Astrocyte (in vitro differentiated cells and primary cell): ENCODE measurements at regions not wholly inside any gene's neighbourhood (a gene's known extent, or its start where the extent isn't known, plus 50 kb on each side); places are given as distances from the start of the nearest gene placed in this dataset.
A peak's percentile ranks its signal among the peaks of the same experiment; 100 is the strongest.

Experiments
- DNase-seq: peaks from one replicate; pipeline ENCODE4 v3.0.0-alpha.2; 2010; ENCODE audit warnings: low read depth
- FAIRE-seq: peaks from 2 replicates; lab custom pipeline; 2011; peaks lifted over from hg19 to GRCh38; lab: Jason Lieb, UNC
- H2AFZ ChIP-seq: 2 replicates; pipeline ENCODE4 v1.6.0; 2012; ENCODE audit warnings: low read depth, low read length, inconsistent platforms
- H3K27ac ChIP-seq: 2 replicates; pipeline ENCODE4 v1.5.1; 2011; ENCODE audit warnings: low read depth, low read length, inconsistent platforms
- H3K27me3 ChIP-seq: 2 replicates; pipeline ENCODE4 v1.6.0; 2011; ENCODE audit warnings: low read length, inconsistent platforms; ENCODE audit not compliant: insufficient read depth
- H3K36me3 ChIP-seq: 2 replicates; pipeline ENCODE4 v1.5.1; 2011; ENCODE audit warnings: low read length, inconsistent platforms; ENCODE audit not compliant: insufficient read depth
- H3K4me1 ChIP-seq: 2 replicates; pipeline ENCODE4 v1.5.1; 2011; ENCODE audit warnings: low read length, inconsistent platforms; ENCODE audit not compliant: insufficient read depth
- H3K4me2 ChIP-seq: 2 replicates; pipeline ENCODE4 v1.6.0; 2012; ENCODE audit warnings: low read length, inconsistent platforms
- H3K4me3 ChIP-seq: 2 replicates; pipeline ENCODE4 v1.5.1; 2011; ENCODE audit warnings: low read depth, mild to moderate bottlenecking, low read length, inconsistent platforms; ENCODE audit not compliant: insufficient read depth
- H3K79me2 ChIP-seq: 2 replicates; pipeline ENCODE4 v1.6.0; 2012; ENCODE audit warnings: mild to moderate bottlenecking, low read length, inconsistent platforms; ENCODE audit not compliant: insufficient read depth
- H3K9ac ChIP-seq: 2 replicates; pipeline ENCODE4 v1.6.0; 2012; ENCODE audit warnings: mild to moderate bottlenecking, low read length, inconsistent platforms
- H3K9me3 ChIP-seq: 2 replicates; pipeline ENCODE4 v1.5.1; 2012; ENCODE audit warnings: low read depth, mild to moderate bottlenecking, low read length, inconsistent platforms; ENCODE audit not compliant: insufficient read depth
- H4K20me1 ChIP-seq: 2 replicates; pipeline ENCODE4 v1.6.0; 2012; ENCODE audit warnings: low read length, inconsistent platforms; ENCODE audit not compliant: insufficient read depth
- H3K27ac Mint-ChIP-seq: one replicate; pipeline ENCODE4 v1.8.0; 2021; ENCODE audit warnings: mild to moderate bottlenecking, mixed read lengths; ENCODE audit not compliant: unreplicated experiment
- H3K27me3 Mint-ChIP-seq: one replicate; pipeline ENCODE4 v1.8.0; 2021; ENCODE audit warnings: low read depth, mixed read lengths; ENCODE audit not compliant: unreplicated experiment
- H3K36me3 Mint-ChIP-seq: one replicate; pipeline ENCODE4 v1.8.0; 2021; ENCODE audit warnings: low read depth, mixed read lengths; ENCODE audit not compliant: unreplicated experiment
- H3K4me1 Mint-ChIP-seq: one replicate; pipeline ENCODE4 v1.8.0; 2021; ENCODE audit warnings: low read depth, mixed read lengths; ENCODE audit not compliant: unreplicated experiment
- H3K4me3 Mint-ChIP-seq: one replicate; pipeline ENCODE4 v1.8.0; 2021; ENCODE audit warnings: mild to moderate bottlenecking, moderate library complexity, mixed read lengths; ENCODE audit not compliant: unreplicated experiment
- H3K9me3 Mint-ChIP-seq: one replicate; pipeline ENCODE4 v1.8.0; 2021; ENCODE audit warnings: mild to moderate bottlenecking, mixed read lengths; ENCODE audit not compliant: unreplicated experiment
- CTCF ChIP-seq: IDR thresholded peaks from 2 replicates; pipeline ENCODE4 v1.5.1; 2011; ENCODE audit warnings: low read depth, mild to moderate bottlenecking, inconsistent platforms, low read length, moderate library complexity; ENCODE audit not compliant: insufficient read depth
- EZH2 ChIP-seq: IDR thresholded peaks from 2 replicates; pipeline ENCODE4 v1.6.1; 2012; ENCODE audit warnings: mild to moderate bottlenecking, low read length, inconsistent platforms; ENCODE audit not compliant: insufficient read depth

DNA sequence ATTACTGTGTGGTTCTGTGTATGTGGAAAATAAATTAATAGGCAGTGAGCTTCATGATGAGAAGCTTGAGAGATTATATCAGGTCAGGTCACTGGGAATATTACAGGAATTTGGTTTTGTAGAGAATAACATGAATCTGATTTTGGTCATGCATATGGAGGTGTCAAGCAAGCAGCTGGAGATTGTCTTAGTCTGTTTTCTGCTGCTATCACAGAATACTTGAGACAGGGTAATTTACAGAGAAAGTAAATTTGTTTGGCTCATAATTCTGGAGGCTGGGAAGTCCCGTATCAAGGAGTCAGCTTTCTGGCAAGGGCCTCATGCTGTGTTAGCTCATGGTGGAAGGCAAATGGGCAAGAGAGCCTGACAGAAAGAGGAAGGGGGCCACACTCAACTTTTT, 120.7 kb upstream of the FAM3C start:
- H3K79me2 ChIP-seq, result no peaks in the 10 kb centered on the region
- Mint-ChIP-seq H3K9me3 (peaks cover 3% of the 10 kb centered on the region), H3K36me3 (peaks cover 2% of the 10 kb centered on the region), H3K4me3 (no peak overlapping the region), H3K27me3 (no peaks in the 10 kb centered on the region), H3K27ac (no peak overlapping the region), H3K4me1 (peaks cover 7% of the 10 kb centered on the region)
- no peaks in the 10 kb centered on the region for H3K4me1 ChIP-seq
- no peaks in the 10 kb centered on the region for H4K20me1 ChIP-seq
- DNase-seq, result no peak
- no peaks in the 10 kb centered on the region for H3K36me3 ChIP-seq
- no peak for FAIRE-seq
- H3K4me3 ChIP-seq, result no peak overlapping the region
- no peak overlapping the region for H2AFZ ChIP-seq
- no peak overlapping the region for H3K27ac ChIP-seq
- no peaks in the 10 kb centered on the region for H3K27me3 ChIP-seq
- no peak overlapping the region for H3K9ac ChIP-seq
- no peak for TF ChIP-seq CTCF
- no peak for TF ChIP-seq EZH2
- no peak overlapping the region for H3K4me2 ChIP-seq
- no peaks in the 10 kb centered on the region for H3K9me3 ChIP-seq

DNA sequence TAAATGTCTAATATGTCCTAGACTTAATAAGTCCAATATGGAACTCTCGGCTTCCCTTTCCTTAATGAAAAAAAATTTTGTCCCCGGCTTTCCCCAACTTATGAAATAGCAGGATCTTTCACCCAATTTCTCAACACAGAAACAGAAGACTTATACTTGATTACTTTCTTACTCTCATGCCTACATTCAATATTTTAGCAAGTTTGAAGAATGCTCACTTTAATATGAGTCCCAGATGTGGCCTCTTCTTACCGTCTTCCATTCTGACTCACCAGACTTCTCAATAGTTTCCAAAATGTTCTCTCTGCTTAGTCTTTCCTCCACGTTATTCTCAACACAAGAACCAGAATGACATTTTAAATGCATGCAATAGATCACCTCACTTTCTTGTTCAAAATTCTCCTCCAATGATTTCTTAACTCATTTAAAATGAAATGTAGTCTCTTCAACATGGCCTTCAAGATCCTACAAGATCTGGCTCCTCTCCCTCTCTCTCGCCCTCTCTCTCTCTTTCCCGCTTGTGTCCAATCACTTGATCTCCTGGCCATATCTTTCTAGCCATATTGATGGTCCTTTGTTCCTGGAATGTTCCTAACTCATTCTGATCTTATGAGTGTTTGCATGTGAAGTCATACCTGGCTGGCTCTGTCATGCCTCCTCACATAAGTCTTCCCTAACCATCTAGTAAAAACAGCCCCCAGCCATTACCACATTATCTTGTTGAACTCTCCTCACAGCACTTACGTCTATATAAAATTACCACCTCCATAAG, 119.7 kb upstream of the FAM3C start:
- H3K4me3 Mint-ChIP-seq, result no peak overlapping the region
- no peak overlapping the region for H2AFZ ChIP-seq
- peaks cover 7% of the 10 kb centered on the region for H3K4me1 Mint-ChIP-seq
- no peak overlapping the region for H3K4me2 ChIP-seq
- no peaks in the 10 kb centered on the region for H3K4me1 ChIP-seq
- FAIRE-seq, result peak; percentile 45
- DNase-seq, result no peak
- H3K27ac ChIP-seq, result no peak overlapping the region
- H3K9ac ChIP-seq, result no peak overlapping the region
- no peaks in the 10 kb centered on the region for H3K36me3 ChIP-seq
- no peaks in the 10 kb centered on the region for H3K79me2 ChIP-seq
- peaks cover 4% of the 10 kb centered on the region for H3K9me3 ChIP-seq
- H3K9me3 Mint-ChIP-seq, result peaks cover 8% of the 10 kb centered on the region
- H3K27ac Mint-ChIP-seq, result no peak overlapping the region
- no peaks in the 10 kb centered on the region for H3K27me3 Mint-ChIP-seq
- H3K4me3 ChIP-seq, result no peak overlapping the region
- no peak for TF ChIP-seq CTCF
- no peak for TF ChIP-seq EZH2
- H3K27me3 ChIP-seq, result no peaks in the 10 kb centered on the region
- H3K36me3 Mint-ChIP-seq, result peaks cover 2% of the 10 kb centered on the region
- H4K20me1 ChIP-seq, result no peaks in the 10 kb centered on the region

DNA sequence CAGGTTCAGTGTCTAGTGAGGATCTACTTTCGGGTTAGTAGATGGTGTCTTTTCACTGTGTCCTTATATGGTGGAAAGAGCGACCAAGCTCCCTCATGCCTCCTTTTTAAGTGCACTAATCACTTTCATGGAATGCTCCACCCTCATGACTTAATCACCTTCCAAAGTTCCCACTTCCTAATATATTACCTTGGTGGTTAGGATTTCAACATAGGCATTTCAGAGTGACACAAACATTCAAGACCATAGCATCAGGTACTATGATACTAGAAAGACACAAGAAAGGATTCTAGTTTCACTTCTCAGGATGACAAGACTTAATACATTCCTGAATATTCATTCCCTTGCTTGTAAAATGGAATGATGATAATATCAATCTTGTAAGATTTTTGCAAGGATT, 119.1 kb upstream of the FAM3C start:
- Histone ChIP-seq H3K9me3 (peaks cover 10% of the 10 kb centered on the region), H4K20me1 (no peaks in the 10 kb centered on the region), H3K27me3 (no peaks in the 10 kb centered on the region), H3K9ac (no peak overlapping the region), H3K36me3 (no peaks in the 10 kb centered on the region), H3K4me1 (no peaks in the 10 kb centered on the region), H3K4me3 (no peak overlapping the region), H3K27ac (no peak overlapping the region), H2AFZ (no peak overlapping the region), H3K4me2 (no peak overlapping the region), H3K79me2 (no peaks in the 10 kb centered on the region)
- H3K9me3 Mint-ChIP-seq, result peaks cover 13% of the 10 kb centered on the region
- peaks cover 2% of the 10 kb centered on the region for H3K36me3 Mint-ChIP-seq
- TF ChIP-seq CTCF (no peak), EZH2 (no peak)
- no peak overlapping the region for H3K27ac Mint-ChIP-seq
- DNase-seq (no peak), FAIRE-seq (peak; percentile 29)
- H3K4me3 Mint-ChIP-seq, result no peak overlapping the region
- no peaks in the 10 kb centered on the region for H3K27me3 Mint-ChIP-seq
- peaks cover 6% of the 10 kb centered on the region for H3K4me1 Mint-ChIP-seq
